ENCODE measurements at regions not wholly inside any gene's neighbourhood (a gene's known extent, or its start where the extent isn't known, plus 50 kb on each side); places are given as distances from the start of the nearest gene placed in this dataset.

DNA sequence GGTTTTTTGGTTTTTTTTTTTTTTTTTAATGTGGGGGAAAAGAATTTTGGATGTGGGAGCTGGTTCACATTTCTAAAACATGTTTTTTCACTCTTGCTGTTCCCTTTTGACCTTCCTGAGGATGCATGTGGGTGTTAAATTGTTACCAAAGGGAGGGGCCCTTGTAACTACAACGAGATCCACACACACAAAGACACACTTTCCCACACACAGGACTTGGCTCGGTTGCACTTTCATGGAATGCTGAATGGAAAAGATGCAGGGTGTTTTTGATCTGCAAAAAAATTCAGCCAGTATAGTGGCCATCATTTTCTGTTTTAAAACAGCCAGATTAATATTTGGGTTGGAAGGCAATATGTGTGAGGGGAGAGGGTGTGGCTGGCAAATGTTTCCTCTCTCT is 576.9 kb downstream of the EBF1 start:
- BruUV-seq (replicated peaks) = no TSS peak
- no peak for DNase-seq (ENCODE audit: low read depth, low spot score)
- no peak for FAIRE-seq
- Histone ChIP-seq H4K20me1 (ENCODE audit: control insufficient read depth, insufficient read depth) (no peaks in the 10 kb centered on the region), H3K79me2 (ENCODE audit: control insufficient read depth, insufficient read depth, low read length) (no peaks in the 10 kb centered on the region), H3K9ac (ENCODE audit: control insufficient read depth, insufficient read depth, low read length) (no peak overlapping the region), H3K9me3 (replicated peaks; ENCODE audit: control insufficient read depth, insufficient read depth, low read length) (no peaks in the 10 kb centered on the region), H3K4me3 (no peak overlapping the region), H3K4me2 (ENCODE audit: control insufficient read depth, insufficient read depth) (no peak overlapping the region), H2AFZ (ENCODE audit: control insufficient read depth, low read depth, low read length) (no peak overlapping the region), H3K36me3 (ENCODE audit: control insufficient read depth in 2 of 2, insufficient read depth in 2 of 2, low read length in 1 of 2) (no peaks in the 10 kb centered on the region), H3K4me1 (ENCODE audit: control insufficient read depth, insufficient read depth, low read length) (no peaks in the 10 kb centered on the region), H3K27ac (ENCODE audit: control insufficient read depth, insufficient read depth) (no peak overlapping the region), H3K27me3 (replicated peaks in 1 of 2; ENCODE audit: control insufficient read depth in 2 of 2, insufficient read depth in 2 of 2, low read length in 1 of 2) (no peaks in the 10 kb centered on the region; a peak in 1 of 4 replicates)
- in situ Hi-C loops (cut with MboI) (no loop called here), intact Hi-C loops (cut with micrococcal nuclease; ENCODE audit: unreplicated experiment) (no loop called here)
- 21% methylated on average over 2 of the region's 2 CpGs for WGBS (ENCODE audit: insufficient coverage, insufficient replicate concordance, low lambda C conversion rate, missing lambda C conversion rate)
- no peak for ATAC-seq
- ChIA-PET RAD21 (ENCODE audit: unreplicated experiment) (no interaction called here), SMC1A (ENCODE audit: uncharacterized antibody, unreplicated experiment) (interaction anchor here (1.0 kb wide), 1 partner anchor 30 kb away, joined by 3 read pairs; no protein-coding TSS in a partner anchor), CTCF (interaction anchor here (0.6 kb wide), 1 partner anchor 70 kb away, joined by 3 read pairs; no protein-coding TSS in a partner anchor), POLR2A (interaction anchor here (0.6 kb wide), 1 partner anchor 356 kb away, joined by 6 read pairs; no protein-coding TSS in a partner anchor)
- TF ChIP-seq NR2C2 (IDR thresholded peaks at IDR 0.05; ENCODE audit: borderline replicate concordance, control insufficient read depth, insufficient read length, low read depth) (no peak), CHD1 (IDR thresholded peaks at IDR 0.05; ENCODE audit: low read depth, low read length) (no peak), RAD21 (IDR thresholded peaks at IDR 0.05; ENCODE audit: insufficient read depth, low read depth, low read length) (no peak), ESRRA (IDR thresholded peaks at IDR 0.05; ENCODE audit: low read length) (no peak), SKIL (IDR thresholded peaks at IDR 0.05; ENCODE audit: low read depth, poor library complexity, severe bottlenecking) (no peak), MYC (IDR thresholded peaks at IDR 0.05; ENCODE audit: insufficient read depth, insufficient read length, insufficient replicate concordance, low read length, severe bottlenecking) (no peak), GATAD2B (conservative IDR thresholded peaks at IDR 0.05; ENCODE audit: low read depth) (no peak), FOS (IDR thresholded peaks at IDR 0.05; ENCODE audit: borderline replicate concordance, extremely low read depth, insufficient read length) (no peak)
